ENCODE measurements at regions not wholly inside any gene's neighbourhood (a gene's known extent, or its start where the extent isn't known, plus 50 kb on each side); places are given as distances from the start of the nearest gene placed in this dataset.

GRCh38 chr15:93557696-93558095, 468.7 kb upstream of the RGMA start:
- Histone ChIP-seq H4K91ac (replicated peaks; ENCODE audit: insufficient read length, low read length) (no peak overlapping the region), H3K4me3 (ENCODE audit: extremely low read depth in 1 of 4, insufficient read depth in 2 of 4, low read depth in 3 of 4, low read length in 4 of 4) (no peak overlapping the region), H2BK12ac (ENCODE audit: low read depth, low read length) (no peak overlapping the region), H3K4me1 (replicated peaks in 1 of 4; ENCODE audit: control insufficient read depth in 3 of 4, insufficient read depth in 4 of 4, low read length in 3 of 4) (no peaks in the 10 kb centered on the region), H3K56ac (replicated peaks; ENCODE audit: insufficient read length, low read depth, low read length) (no peak overlapping the region), H3K9me3 (ENCODE audit: insufficient read depth in 2 of 2, low read depth in 1 of 2, low read length in 1 of 2) (no peaks in the 10 kb centered on the region), H2BK15ac (ENCODE audit: low read length) (no peak overlapping the region), H3K4ac (replicated peaks; ENCODE audit: insufficient read length, low read depth, low read length) (no peak overlapping the region), H3K23me2 (ENCODE audit: low read depth, low read length) (no peaks in the 10 kb centered on the region), H2BK20ac (ENCODE audit: low read length) (no peak overlapping the region), H3K14ac (ENCODE audit: insufficient read length) (no peak overlapping the region), H3K36me3 (ENCODE audit: control insufficient read depth in 2 of 4, insufficient read depth in 4 of 4, low read length in 3 of 4) (no peaks in the 10 kb centered on the region), H4K5ac (ENCODE audit: insufficient read length, low read depth, low read length) (no peak overlapping the region), H2BK5ac (ENCODE audit: low read depth, low read length) (no peak overlapping the region), H2AFZ (ENCODE audit: low read length) (no peak overlapping the region), H2AK5ac (ENCODE audit: low read depth, low read length) (no peak overlapping the region), H3K23ac (ENCODE audit: insufficient read length) (no peak overlapping the region), H3K18ac (ENCODE audit: extremely low read depth, low read length) (no peak overlapping the region), H3K79me1 (ENCODE audit: low read depth, low read length) (no peaks in the 10 kb centered on the region), H2BK120ac (replicated peaks; ENCODE audit: low read depth, low read length) (no peak overlapping the region), H4K8ac (ENCODE audit: extremely low read depth, insufficient read depth, low read length) (no peak overlapping the region), H4K20me1 (replicated peaks in 1 of 2; ENCODE audit: control insufficient read depth in 1 of 2, insufficient read depth in 2 of 2, low read length in 2 of 2) (no peaks in the 10 kb centered on the region), H3K79me2 (ENCODE audit: control insufficient read depth in 1 of 2, insufficient read depth in 2 of 2, low read length in 2 of 2) (no peaks in the 10 kb centered on the region), H3K9ac (replicated peaks in 1 of 4; ENCODE audit: extremely low read depth in 1 of 4, low read depth in 3 of 4, low read length in 3 of 4) (no peak overlapping the region), H3K27me3 (replicated peaks in 1 of 4; ENCODE audit: control insufficient read depth in 3 of 4, extremely low read depth in 1 of 4, insufficient read depth in 3 of 4, low read length in 3 of 4) (no peaks in the 10 kb centered on the region), H3K27ac (ENCODE audit: low read depth, low read length) (no peak overlapping the region), H3K4me2 (ENCODE audit: insufficient read depth in 1 of 2, low read depth in 2 of 2, low read length in 2 of 2) (no peak overlapping the region)
- ChIA-PET POLR2A (ENCODE audit: partially characterized antibody) (no interaction called here), CTCF (ENCODE audit: partially characterized antibody) (no interaction called here)
- DNase-seq (ENCODE audit: low read depth in 1 of 2, low spot score in 2 of 2) (no peak), FAIRE-seq (no peak)
- WGBS, 2 experiments (ENCODE audit: extremely low coverage in 1 of 2, insufficient coverage in 1 of 2, insufficient read length in 1 of 2, insufficient replicate concordance in 2 of 2, low coverage in 1 of 2, low lambda C conversion rate in 2 of 2, missing lambda C conversion rate in 1 of 2): 88% methylated on average over 1 of the region's 1 CpG; no CpG with 5 or more reads in 1 of the 2 experiments
- TF ChIP-seq BCL11A (IDR thresholded peaks at IDR 0.05; ENCODE audit: low read depth in 2 of 2, low read length in 2 of 2) (no peak), MAFK (IDR thresholded peaks at IDR 0.05; ENCODE audit: low read depth, low read length) (no peak), SRF (IDR thresholded peaks at IDR 0.05; ENCODE audit: low read depth, low read length) (no peak), ATF2 (IDR thresholded peaks at IDR 0.05; ENCODE audit: low read length) (no peak), SIX5 (IDR thresholded peaks at IDR 0.05; ENCODE audit: low read depth, low read length) (no peak), E2F6 (IDR thresholded peaks at IDR 0.05) (no peak), NRF1 (IDR thresholded peaks at IDR 0.05; ENCODE audit: low read depth, low read length) (no peak), CEBPB (IDR thresholded peaks at IDR 0.05; ENCODE audit: low read depth, low read length) (no peak), PHF8 (conservative IDR thresholded peaks at IDR 0.05; ENCODE audit: low read depth, low read length) (no peak), EZH2 (IDR thresholded peaks at IDR 0.05; ENCODE audit: low read depth, low read length, severe bottlenecking) (no peak), TEAD4 (IDR thresholded peaks at IDR 0.05; ENCODE audit: low read depth, low read length) (no peak), BACH1 (IDR thresholded peaks at IDR 0.05; ENCODE audit: low read length) (no peak), SIRT6 (IDR thresholded peaks at IDR 0.05; ENCODE audit: low read length) (no peak), TAF1 (IDR thresholded peaks at IDR 0.05; ENCODE audit: low read depth, low read length) (no peak)

All from H1 (cell line).